Memory B cell (primary cell): ENCODE measurements at regions not wholly inside any gene's neighbourhood (a gene's known extent, or its start where the extent isn't known, plus 50 kb on each side); places are given as distances from the start of the nearest gene placed in this dataset.
"Not testable (repeated sequence)": the region's sequence is repeated elsewhere in the genome, so short reads cannot be mapped to it uniquely, and the experiment has no call there.

Experiments used
- ATAC-seq: fragments of 150-1000 bp; cut with Tn5 transposase; 2 replicates; pipeline ENCODE4 v1.10.0; 2021; ENCODE audit warnings: low read depth, mild to moderate bottlenecking, moderate library complexity
- DNase-seq, 2 donors: peaks; one replicate each; pipeline ENCODE4 v3.0.0; 2022; ENCODE audit warnings: low spot score in 2 of 2
- H3K27ac Mint-ChIP-seq: one replicate; pipeline ENCODE4 v1.8.0; 2022; ENCODE audit warnings: mild to moderate bottlenecking, moderate library complexity, mixed read lengths
- H3K27me3 Mint-ChIP-seq: one replicate; pipeline ENCODE4 v1.8.0; 2022; ENCODE audit warnings: mixed read lengths
- H3K36me3 Mint-ChIP-seq: one replicate; pipeline ENCODE4 v1.8.0; 2022; ENCODE audit warnings: mild to moderate bottlenecking, mixed read lengths
- H3K4me1 Mint-ChIP-seq: one replicate; pipeline ENCODE4 v1.8.0; 2022; ENCODE audit warnings: mixed read lengths
- H3K4me3 Mint-ChIP-seq: one replicate; pipeline ENCODE4 v1.8.0; 2022; ENCODE audit warnings: mild to moderate bottlenecking, moderate library complexity, mixed read lengths
- H3K9me3 Mint-ChIP-seq: one replicate; pipeline ENCODE4 v1.8.0; 2022; ENCODE audit warnings: mixed read lengths

GRCh38 chr20:4635781-4636180 lies 50.5 kb upstream of the PRNP start:
- Mint-ChIP-seq H3K9me3 (peaks cover 7% of the 10 kb centered on the region), H3K4me1 (no peaks in the 10 kb centered on the region), H3K36me3 (peaks cover 7% of the 10 kb centered on the region), H3K4me3 (no peak overlapping the region), H3K27ac (no peak overlapping the region), H3K27me3 (peaks cover 6% of the 10 kb centered on the region)
- ATAC-seq = no peak
- no peak for DNase-seq

GRCh38 chr20:4635342-4635741 lies 50.9 kb upstream of the PRNP start:
- peaks cover 7% of the 10 kb centered on the region for H3K9me3 Mint-ChIP-seq
- DNase-seq = no peak
- no peaks in the 10 kb centered on the region for H3K4me1 Mint-ChIP-seq
- ATAC-seq = no peak
- peaks cover 7% of the 10 kb centered on the region for H3K36me3 Mint-ChIP-seq
- H3K27ac Mint-ChIP-seq = no peak overlapping the region
- no peak overlapping the region for H3K4me3 Mint-ChIP-seq
- H3K27me3 Mint-ChIP-seq = peaks cover 6% of the 10 kb centered on the region

GRCh38 chr20:4633780-4634179 lies 52.5 kb upstream of the PRNP start:
- H3K9me3 Mint-ChIP-seq = peaks cover 7% of the 10 kb centered on the region
- H3K4me3 Mint-ChIP-seq = no peak overlapping the region
- peaks cover 5% of the 10 kb centered on the region for H3K36me3 Mint-ChIP-seq
- DNase-seq = no peak
- no peak overlapping the region for H3K27ac Mint-ChIP-seq
- H3K27me3 Mint-ChIP-seq = peaks cover 6% of the 10 kb centered on the region
- ATAC-seq = no peak
- H3K4me1 Mint-ChIP-seq = peaks cover 4% of the 10 kb centered on the region

GRCh38 chr20:4633379-4633778 lies 52.9 kb upstream of the PRNP start:
- H3K27ac Mint-ChIP-seq = no peak overlapping the region
- H3K4me1 Mint-ChIP-seq = peaks cover 4% of the 10 kb centered on the region
- peaks cover 7% of the 10 kb centered on the region for H3K9me3 Mint-ChIP-seq
- peaks cover 5% of the 10 kb centered on the region for H3K36me3 Mint-ChIP-seq
- no peak overlapping the region for H3K4me3 Mint-ChIP-seq
- no peak for DNase-seq
- H3K27me3 Mint-ChIP-seq = peaks cover 6% of the 10 kb centered on the region
- ATAC-seq = no peak

- ATAC-seq (no peak), DNase-seq (no peak)
- Mint-ChIP-seq H3K4me3 (no peak overlapping the region), H3K9me3 (peaks cover 7% of the 10 kb centered on the region), H3K27me3 (peaks cover 4% of the 10 kb centered on the region), H3K36me3 (peaks cover 5% of the 10 kb centered on the region), H3K4me1 (peaks cover 4% of the 10 kb centered on the region), H3K27ac (no peak overlapping the region)
Measured at GRCh38 chr20:4632876-4633275, 53.4 kb upstream of the PRNP start.

GRCh38 chr20:4626228-4626627 lies 60.0 kb upstream of the PRNP start:
- Mint-ChIP-seq H3K27ac (no peak overlapping the region), H3K9me3 (peaks cover 5% of the 10 kb centered on the region), H3K27me3 (peaks cover 3% of the 10 kb centered on the region), H3K4me3 (no peak overlapping the region), H3K4me1 (peaks cover 4% of the 10 kb centered on the region), H3K36me3 (peaks cover 3% of the 10 kb centered on the region)
- ATAC-seq (no peak), DNase-seq (no peak)

GRCh38 chr20:4625687-4626086 lies 60.6 kb upstream of the PRNP start:
- DNase-seq (no peak), ATAC-seq (no peak)
- Mint-ChIP-seq H3K27me3 (peaks cover 3% of the 10 kb centered on the region), H3K4me1 (peaks cover 4% of the 10 kb centered on the region), H3K36me3 (peaks cover 2% of the 10 kb centered on the region), H3K9me3 (peaks cover 4% of the 10 kb centered on the region), H3K27ac (no peak overlapping the region), H3K4me3 (no peak overlapping the region)

- not testable (repeated sequence) for H3K9me3 Mint-ChIP-seq, H3K36me3 Mint-ChIP-seq, H3K4me3 Mint-ChIP-seq, H3K4me1 Mint-ChIP-seq, ATAC-seq, H3K27me3 Mint-ChIP-seq, H3K27ac Mint-ChIP-seq, DNase-seq
Measured at GRCh38 chr20:4624675-4625336, 61.5 kb upstream of the PRNP start.

GRCh38 chr20:4619144-4619543 lies 67.1 kb upstream of the PRNP start:
- H3K4me1 Mint-ChIP-seq, DNase-seq, H3K27me3 Mint-ChIP-seq, ATAC-seq, H3K4me3 Mint-ChIP-seq, H3K27ac Mint-ChIP-seq: not testable (repeated sequence)
- Mint-ChIP-seq H3K36me3 (peaks cover 10% of the 10 kb centered on the region), H3K9me3 (peaks cover 15% of the 10 kb centered on the region)

- H3K36me3 Mint-ChIP-seq = peaks cover 10% of the 10 kb centered on the region
- DNase-seq = no peak
Measured at GRCh38 chr20:4617484-4617883, 68.8 kb upstream of the PRNP start.

GRCh38 chr20:4617019-4617418 lies 69.2 kb upstream of the PRNP start:
- peaks cover 9% of the 10 kb centered on the region for H3K36me3 Mint-ChIP-seq
- peaks cover 12% of the 10 kb centered on the region for H3K9me3 Mint-ChIP-seq
- H3K4me1 Mint-ChIP-seq = peaks cover 12% of the 10 kb centered on the region
- H3K27ac Mint-ChIP-seq = peak overlapping the region; percentile 79
- no peak for DNase-seq
- ATAC-seq = no peak
- no peak overlapping the region for H3K4me3 Mint-ChIP-seq
- H3K27me3 Mint-ChIP-seq = no peaks in the 10 kb centered on the region

More at GRCh38 chr20:4617484-4617883, 68.8 kb upstream of the PRNP start:
- H3K4me1 Mint-ChIP-seq = peaks cover 12% of the 10 kb centered on the region
- ATAC-seq = no peak
- no peak overlapping the region for H3K4me3 Mint-ChIP-seq
- peaks cover 2% of the 10 kb centered on the region for H3K27me3 Mint-ChIP-seq
- peaks cover 15% of the 10 kb centered on the region for H3K9me3 Mint-ChIP-seq
- H3K27ac Mint-ChIP-seq = no peak overlapping the region

- Mint-ChIP-seq H3K4me1 (peaks cover 18% of the 10 kb centered on the region), H3K27me3 (no peaks in the 10 kb centered on the region), H3K4me3 (peak overlapping the region; percentile 22), H3K36me3 (peaks cover 9% of the 10 kb centered on the region), H3K9me3 (peaks cover 11% of the 10 kb centered on the region), H3K27ac (peak overlapping the region; percentile 80)
- ATAC-seq (peak; percentile 98), DNase-seq (peak; percentile 61 to 73)
Measured at GRCh38 chr20:4613718-4614620, 72.3 kb upstream of the PRNP start.

- DNase-seq = no peak
- Mint-ChIP-seq H3K27ac (peak overlapping the region; percentile 80), H3K9me3 (peaks cover 11% of the 10 kb centered on the region), H3K27me3 (no peaks in the 10 kb centered on the region), H3K4me3 (no peak overlapping the region), H3K4me1 (peaks cover 17% of the 10 kb centered on the region), H3K36me3 (peaks cover 9% of the 10 kb centered on the region)
- ATAC-seq = no peak
Measured at GRCh38 chr20:4613184-4613583, 73.1 kb upstream of the PRNP start.

GRCh38 chr20:4610871-4611270 lies 75.4 kb upstream of the PRNP start:
- Mint-ChIP-seq H3K27me3 (peaks cover 2% of the 10 kb centered on the region), H3K36me3 (peaks cover 1% of the 10 kb centered on the region), H3K4me1 (peaks cover 26% of the 10 kb centered on the region)

More at GRCh38 chr20:4610871-4611270, 75.4 kb upstream of the PRNP start:
- H3K27ac Mint-ChIP-seq = no peak overlapping the region
- DNase-seq (no peak), ATAC-seq (no peak)
- H3K4me3 Mint-ChIP-seq = no peak overlapping the region
- H3K9me3 Mint-ChIP-seq = peaks cover 4% of the 10 kb centered on the region
